ENCODE measurements at regions not wholly inside any gene's neighbourhood (a gene's known extent, or its start where the extent isn't known, plus 50 kb on each side); places are given as distances from the start of the nearest gene placed in this dataset.

DNA sequence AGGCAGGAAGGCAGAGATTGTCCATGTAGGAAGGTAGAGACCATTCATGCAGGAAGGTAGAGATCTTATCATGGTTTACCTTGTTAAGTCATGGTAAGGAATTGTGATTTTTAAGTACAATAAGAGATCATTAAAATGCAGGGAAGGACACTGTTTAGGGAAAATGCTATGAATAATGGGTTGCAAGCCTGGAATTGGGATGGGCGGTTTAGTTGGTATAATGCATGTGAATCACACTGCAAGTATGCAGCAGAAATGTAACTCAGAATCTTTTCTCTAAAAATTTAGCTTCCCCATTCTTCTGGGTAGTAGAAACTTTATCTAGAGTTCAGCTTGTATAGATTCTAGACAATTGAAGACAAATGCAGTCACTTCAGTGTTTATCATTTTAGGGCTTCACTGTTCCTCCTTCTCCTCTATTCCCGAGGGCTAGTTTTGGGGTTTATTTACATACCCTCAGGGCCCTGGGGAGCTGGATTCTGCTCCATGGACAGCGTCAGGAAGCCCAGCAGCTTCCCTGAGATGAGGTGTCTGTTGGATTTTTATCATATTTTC lies 212.0 kb downstream of the SREK1 start:
- no peak overlapping the region for H3K4me3 ChIP-seq (ENCODE audit: low read depth, poor library complexity, severe bottlenecking)
- no peak for DNase-seq (ENCODE audit: low spot score in 2 of 2)
- intact Hi-C loops (cut with DNase I; ENCODE audit: low total_unique reads): no loop called here
- TF ChIP-seq, protein P1, sequence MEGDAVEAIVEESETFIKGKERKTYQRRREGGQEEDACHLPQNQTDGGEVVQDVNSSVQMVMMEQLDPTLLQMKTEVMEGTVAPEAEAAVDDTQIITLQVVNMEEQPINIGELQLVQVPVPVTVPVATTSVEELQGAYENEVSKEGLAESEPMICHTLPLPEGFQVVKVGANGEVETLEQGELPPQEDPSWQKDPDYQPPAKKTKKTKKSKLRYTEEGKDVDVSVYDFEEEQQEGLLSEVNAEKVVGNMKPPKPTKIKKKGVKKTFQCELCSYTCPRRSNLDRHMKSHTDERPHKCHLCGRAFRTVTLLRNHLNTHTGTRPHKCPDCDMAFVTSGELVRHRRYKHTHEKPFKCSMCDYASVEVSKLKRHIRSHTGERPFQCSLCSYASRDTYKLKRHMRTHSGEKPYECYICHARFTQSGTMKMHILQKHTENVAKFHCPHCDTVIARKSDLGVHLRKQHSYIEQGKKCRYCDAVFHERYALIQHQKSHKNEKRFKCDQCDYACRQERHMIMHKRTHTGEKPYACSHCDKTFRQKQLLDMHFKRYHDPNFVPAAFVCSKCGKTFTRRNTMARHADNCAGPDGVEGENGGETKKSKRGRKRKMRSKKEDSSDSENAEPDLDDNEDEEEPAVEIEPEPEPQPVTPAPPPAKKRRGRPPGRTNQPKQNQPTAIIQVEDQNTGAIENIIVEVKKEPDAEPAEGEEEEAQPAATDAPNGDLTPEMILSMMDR (IDR thresholded peaks at IDR 0.05): no peak
- no peak for TF ChIP-seq POLR2A (IDR thresholded peaks at IDR 0.05)
- 63 to 66% methylated on average over 3 of the region's 3 CpGs for WGBS, 2 donors

DNA sequence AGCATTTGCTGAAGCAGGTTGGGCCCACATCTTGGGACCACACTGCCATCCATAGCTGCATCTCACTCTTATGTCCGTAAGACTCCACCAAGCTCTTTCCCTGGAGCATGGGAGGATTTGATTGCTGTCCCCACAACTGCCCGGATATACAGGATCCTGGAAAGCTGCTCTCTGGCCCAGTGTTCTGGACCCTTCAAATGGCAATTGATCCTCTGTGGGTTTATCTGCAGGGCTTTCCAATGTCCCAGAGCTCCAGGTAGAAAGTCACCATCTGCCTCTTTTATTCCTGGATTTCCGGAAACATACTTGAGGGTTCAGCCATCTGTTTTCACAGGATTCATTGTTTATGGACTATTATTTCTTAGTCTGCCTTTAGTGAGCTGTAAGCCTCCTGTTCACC lies 214.6 kb downstream of the SREK1 start:
- intact Hi-C loops (cut with DNase I; ENCODE audit: low total_unique reads): no loop called here
- 96% methylated on average over 3 of the region's 3 CpGs for WGBS, 2 donors
- TF ChIP-seq, protein P1 (IDR thresholded peaks at IDR 0.05): no peak
- TF ChIP-seq POLR2A (IDR thresholded peaks at IDR 0.05): no peak
- no peak overlapping the region for H3K4me3 ChIP-seq (ENCODE audit: low read depth, poor library complexity, severe bottlenecking)
- DNase-seq (ENCODE audit: low spot score in 2 of 2): no peak

DNA sequence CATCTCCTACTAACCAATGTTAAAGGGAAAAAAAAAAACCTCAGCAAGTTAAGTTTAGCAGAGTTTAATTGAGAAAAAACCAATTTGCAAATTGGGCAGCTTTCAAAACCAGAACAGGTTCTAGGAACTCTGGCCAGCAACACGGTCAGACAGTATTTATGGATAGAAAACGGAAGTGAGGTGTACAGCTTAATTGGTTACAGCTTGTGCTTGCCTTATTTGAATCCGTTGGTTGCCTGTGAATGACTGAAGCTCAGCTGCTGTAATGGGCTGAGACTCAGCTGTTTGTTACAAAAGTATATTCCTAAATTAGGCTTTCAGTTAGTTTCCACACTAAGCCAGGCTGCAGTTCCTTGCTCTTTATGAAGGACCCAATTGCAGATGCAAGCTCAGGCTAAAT lies 217.0 kb downstream of the SREK1 start:
- DNase-seq (ENCODE audit: low spot score in 2 of 2): no peak
- WGBS, 2 donors: 24 to 38% methylated on average over 3 of the region's 3 CpGs
- TF ChIP-seq, protein P1 (IDR thresholded peaks at IDR 0.05): no peak
- no peak for TF ChIP-seq POLR2A (IDR thresholded peaks at IDR 0.05)
- H3K4me3 ChIP-seq (ENCODE audit: low read depth, poor library complexity, severe bottlenecking): no peak overlapping the region
- intact Hi-C loops (cut with DNase I; ENCODE audit: low total_unique reads): no loop called here

DNA sequence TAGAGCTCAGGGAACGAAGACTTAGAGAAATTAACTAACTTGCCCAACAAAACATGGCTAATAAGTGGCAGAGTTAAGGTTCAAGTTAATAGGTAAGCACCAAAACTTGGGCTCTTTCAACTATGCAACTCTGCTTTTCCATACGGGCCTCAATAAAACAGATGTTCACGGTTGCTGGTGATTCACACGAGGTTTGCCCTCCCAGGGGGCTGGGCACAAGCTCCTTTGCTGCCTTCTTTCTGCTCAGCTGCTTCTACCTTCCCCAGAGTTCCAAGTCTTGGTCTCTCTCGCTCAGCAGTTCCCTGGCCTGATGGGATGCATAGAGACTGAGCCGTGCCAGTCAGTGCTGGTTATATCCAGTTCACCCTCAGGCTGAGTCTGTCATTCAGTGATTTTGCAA lies 217.9 kb downstream of the SREK1 start:
- intact Hi-C loops (cut with DNase I; ENCODE audit: low total_unique reads): no loop called here

DNA sequence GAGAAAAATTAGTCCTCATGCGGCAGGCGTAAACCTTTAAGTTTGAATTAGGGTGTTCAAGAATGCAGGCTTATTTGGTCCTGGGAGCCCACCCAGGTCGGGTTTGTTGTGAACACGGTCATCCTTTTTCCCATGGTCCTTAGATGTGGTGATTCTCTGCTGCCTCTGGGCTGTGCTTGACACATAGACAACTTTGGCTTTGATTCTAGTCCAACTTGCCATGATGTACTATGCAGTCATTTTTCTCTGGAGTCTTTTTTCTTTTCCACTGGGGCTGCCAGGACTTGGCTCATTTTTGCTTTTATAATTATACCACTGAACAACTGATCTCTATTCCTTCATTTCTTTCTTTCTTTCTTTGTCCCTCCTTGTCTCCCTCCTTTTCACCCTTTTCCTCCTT lies 218.6 kb downstream of the SREK1 start:
- intact Hi-C loops (cut with DNase I; ENCODE audit: low total_unique reads): no loop called here
- DNase-seq (ENCODE audit: low spot score in 2 of 2): no peak
- 66 to 77% methylated on average over 4 of the region's 4 CpGs for WGBS, 2 donors
- TF ChIP-seq POLR2A (IDR thresholded peaks at IDR 0.05): no peak
- TF ChIP-seq, protein P1 (IDR thresholded peaks at IDR 0.05): no peak
- no peak overlapping the region for H3K4me3 ChIP-seq (ENCODE audit: low read depth, poor library complexity, severe bottlenecking)

More for the DNA sequence above, 217.9 kb downstream of the SREK1 start:
- 69 to 78% methylated on average over 6 of the region's 6 CpGs for WGBS, 2 donors
- TF ChIP-seq, protein P1 (IDR thresholded peaks at IDR 0.05): no peak
- TF ChIP-seq POLR2A (IDR thresholded peaks at IDR 0.05): no peak
- no peak for DNase-seq (ENCODE audit: low spot score in 2 of 2)
- no peak overlapping the region for H3K4me3 ChIP-seq (ENCODE audit: low read depth, poor library complexity, severe bottlenecking)

DNA sequence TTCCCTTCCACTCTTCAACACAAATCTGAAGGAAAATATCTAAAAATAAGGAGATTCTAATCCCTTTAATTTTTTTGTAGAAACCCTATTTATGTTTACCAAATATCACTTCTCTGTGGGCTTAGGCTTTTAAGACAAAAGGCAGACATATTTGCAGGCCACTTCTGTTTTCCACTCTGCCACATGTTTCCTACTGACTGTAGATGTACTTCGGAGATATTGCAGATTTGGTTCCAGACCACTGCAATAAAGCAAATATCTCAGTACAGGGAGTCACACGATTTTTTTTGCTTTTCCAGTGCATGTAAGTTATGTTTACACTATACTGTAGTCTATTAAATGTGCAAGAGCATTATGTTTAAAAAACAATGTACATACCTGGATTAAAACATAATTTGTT lies 219.0 kb downstream of the SREK1 start:
- 32 to 52% methylated on average over 2 of the region's 2 CpGs for WGBS, 2 donors
- no peak for TF ChIP-seq POLR2A (IDR thresholded peaks at IDR 0.05)
- TF ChIP-seq, protein P1 (IDR thresholded peaks at IDR 0.05): no peak
- DNase-seq (ENCODE audit: low spot score in 2 of 2): no peak
- no peak overlapping the region for H3K4me3 ChIP-seq (ENCODE audit: low read depth, poor library complexity, severe bottlenecking)
- intact Hi-C loops (cut with DNase I; ENCODE audit: low total_unique reads): no loop called here
